HUDEP-2 (cell line): ENCODE measurements at regions not wholly inside any gene's neighbourhood (a gene's known extent, or its start where the extent isn't known, plus 50 kb on each side); places are given as distances from the start of the nearest gene placed in this dataset.

Experiments
- DNase-seq, 76 experiments: peaks; one replicate each; lab custom pipeline; 2025; ENCODE audit not compliant: unreplicated experiment in 76 of 76; lab: John Stamatoyannopoulos, UW

DNA sequence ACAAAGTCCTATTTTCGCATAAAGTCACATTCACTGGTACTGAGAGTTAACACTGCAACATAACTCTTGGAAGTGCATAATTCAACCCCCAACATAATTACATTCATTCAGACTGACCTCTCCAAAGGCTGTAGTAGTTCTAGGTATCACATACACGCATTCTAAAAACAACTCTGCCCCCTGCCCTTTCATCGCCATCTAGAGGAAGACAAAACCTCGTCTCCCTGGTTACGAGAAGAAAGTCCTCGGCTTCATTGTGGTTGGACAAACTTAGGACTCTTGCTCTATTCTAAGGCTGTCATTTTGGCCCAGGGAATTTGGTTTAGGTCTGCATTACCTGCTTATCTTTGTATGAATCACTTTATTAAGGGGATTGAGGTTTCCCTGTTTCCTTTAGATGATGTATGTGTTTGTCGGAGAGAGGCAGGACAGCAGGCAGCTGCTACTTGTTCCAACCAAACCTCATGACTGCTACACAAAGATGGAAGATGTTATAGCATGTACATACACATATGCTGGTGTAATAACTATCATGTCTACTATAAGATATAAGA lies 215.4 kb upstream of the NRXN1 start:
- no peak for DNase-seq

DNA sequence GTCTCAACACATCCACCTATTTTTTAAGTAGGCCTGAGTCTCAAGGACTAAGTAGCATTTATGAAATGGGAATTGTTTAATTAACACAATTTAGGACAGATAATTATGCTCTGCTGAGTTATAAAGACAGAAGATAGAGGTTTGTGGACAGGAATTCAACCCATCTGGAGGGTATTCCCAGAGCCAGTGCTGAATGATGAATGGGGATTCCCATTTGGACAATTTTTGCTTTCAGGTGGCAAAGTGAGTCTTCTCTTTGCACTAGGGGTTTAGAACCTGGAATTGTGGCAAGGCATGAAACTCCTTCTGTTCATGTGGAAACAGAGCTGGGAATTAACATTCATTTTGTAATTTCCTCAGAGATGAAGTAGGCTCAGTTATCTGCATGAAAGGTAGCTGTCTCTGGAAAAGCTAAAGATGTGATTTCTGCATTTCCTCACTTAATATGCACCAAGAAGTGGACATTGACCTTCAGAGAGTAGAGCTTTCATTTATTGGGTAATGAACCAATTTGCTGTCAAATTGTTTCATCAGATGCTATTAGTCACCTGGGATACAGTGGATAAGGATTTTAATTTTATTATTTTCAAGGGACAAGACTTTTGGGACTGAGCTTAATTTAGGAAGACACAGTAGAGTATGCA lies 212.1 kb upstream of the NRXN1 start:
- DNase-seq = no peak

DNA sequence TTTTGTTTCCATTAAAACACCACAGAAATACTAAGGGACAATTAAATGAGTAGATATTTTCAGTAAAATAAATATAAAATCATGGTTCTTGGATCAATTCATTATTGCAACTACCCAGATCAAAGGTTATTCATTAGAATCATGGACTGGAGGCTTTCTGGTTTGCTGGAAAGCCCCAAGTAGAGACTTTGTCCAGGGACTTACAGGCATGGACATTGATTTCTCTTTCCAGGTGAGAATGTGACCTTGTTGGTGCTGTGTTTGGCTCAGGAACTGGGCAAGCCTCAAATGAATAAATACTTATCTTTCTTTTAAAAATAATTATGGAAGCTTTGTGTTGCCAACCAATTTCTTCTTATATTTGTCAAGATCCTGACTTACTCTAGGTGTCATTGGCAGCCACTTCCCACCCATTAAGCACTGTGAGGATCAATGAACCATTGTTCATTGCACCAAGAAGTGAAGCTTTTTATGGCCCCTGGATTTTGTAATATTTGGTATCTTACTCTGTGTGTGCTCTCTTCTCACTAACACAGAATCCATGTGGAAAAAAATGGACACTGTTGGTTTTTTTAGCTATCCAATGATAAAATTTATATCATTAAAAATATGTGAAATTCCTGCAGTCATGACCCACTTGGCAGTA lies 205.8 kb upstream of the NRXN1 start:
- DNase-seq = no peak

DNA sequence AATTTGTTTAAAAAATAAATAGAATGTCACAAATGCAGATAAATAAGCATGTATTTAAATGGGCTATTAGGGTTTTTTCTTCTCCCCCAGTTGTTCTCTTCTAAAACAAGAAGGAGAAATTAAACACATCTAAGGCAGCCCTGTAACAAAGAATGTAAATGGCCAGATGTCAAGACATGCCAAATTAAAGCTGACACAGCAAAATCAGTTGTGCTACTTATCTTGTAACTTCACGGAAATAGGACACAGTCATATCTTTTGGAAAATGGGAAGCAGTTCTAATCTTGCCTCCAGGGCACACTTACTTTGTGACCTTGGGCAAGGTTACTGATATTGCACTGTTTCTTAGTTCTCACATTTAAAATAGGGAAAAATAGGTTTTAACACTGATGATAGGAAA lies 200.1 kb upstream of the NRXN1 start:
- DNase-seq = no peak

DNA sequence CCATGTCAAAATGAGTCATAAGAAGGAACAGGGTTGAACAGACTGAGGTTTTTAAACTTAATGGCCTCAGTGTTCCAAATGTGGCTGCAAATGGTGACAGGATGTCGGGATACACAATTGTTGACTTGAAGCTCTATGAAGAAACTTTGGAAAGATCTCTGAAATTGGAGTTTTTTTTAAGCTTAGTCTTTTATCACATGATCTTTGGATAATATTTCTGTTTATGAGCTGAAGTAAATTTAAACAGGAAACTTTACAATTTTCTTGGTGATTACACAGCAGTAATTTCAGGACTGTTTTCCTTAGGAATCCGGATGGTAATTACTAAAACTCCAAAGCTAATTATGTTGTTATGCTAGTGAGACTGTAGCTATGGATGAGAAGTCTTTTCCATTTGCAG lies 199.1 kb upstream of the NRXN1 start:
- DNase-seq = no peak

DNA sequence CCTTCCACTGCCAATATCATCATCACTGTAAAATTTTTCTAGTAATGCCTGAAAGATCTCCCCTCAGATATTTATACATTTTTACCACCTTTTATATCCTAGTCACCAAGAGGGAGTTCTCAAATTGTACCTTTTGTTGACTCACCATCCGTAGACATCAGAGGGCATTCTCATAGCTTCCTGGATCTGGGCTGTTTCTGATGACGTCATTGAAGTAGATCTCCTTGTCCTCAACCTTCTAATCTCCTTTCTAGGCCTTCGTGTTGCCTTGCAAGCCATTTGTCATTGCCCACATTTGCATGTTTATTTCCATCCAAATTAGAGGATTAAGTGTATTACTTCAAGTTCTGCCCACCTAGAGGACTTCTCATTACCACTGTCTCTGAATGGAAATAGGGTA lies 193.4 kb upstream of the NRXN1 start:
- DNase-seq = no peak

DNA sequence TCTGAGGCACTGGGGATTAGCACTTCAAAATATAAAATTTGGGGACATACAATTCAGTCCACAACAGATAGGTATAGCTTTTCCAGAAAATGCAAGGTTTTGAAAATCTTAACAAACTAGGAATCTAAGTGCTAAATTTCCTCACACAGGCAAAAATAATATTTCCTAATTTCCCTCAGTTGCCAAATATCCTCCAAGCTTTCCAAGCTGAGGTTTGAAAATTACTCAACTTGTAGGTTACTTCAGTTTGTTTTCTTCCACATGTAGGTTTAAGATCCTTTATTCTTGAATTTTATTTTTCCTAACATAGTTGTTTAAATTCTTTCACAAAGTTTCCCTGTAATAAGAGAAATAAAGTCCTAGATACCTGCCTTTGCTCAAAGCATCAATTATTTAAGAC lies 192.9 kb upstream of the NRXN1 start:
- no peak for DNase-seq

DNA sequence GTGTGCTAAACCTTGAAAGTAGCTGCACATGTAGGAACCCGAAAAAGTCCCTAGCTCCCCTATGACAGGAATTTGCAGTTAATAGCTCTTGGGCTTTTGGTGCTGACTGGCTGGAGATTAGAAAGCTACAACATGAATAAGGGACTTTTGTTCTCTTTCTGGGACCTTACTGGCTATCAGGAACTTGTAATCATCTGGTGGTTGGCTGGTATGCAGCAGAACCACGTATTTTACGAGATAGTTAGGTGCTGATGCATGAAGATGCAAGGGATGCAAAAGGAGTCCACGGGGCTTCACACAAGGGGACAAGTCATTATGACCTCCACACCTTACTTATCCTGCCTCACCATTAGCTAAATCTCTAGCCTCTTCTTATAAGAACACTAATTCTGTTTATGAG lies 190.2 kb upstream of the NRXN1 start:
- DNase-seq = no peak

DNA sequence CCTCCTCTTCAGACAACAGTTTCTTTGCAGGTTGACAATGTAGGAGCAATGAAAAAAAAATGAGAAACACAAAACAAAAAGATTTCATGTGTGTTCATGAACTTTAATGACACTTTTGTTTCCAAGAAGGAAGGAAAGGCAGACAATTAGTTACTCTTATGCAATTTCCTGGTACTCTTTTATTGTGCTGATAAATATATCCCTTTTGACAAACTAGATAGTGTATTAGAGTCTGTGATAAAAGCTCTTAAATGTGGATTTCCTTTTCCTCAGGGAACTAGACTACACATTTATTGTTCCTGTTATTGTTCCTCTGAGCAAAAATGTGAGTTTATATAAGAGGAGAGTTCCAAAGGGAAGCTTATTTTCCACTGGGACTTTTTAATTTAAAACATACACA lies 188.7 kb upstream of the NRXN1 start:
- no peak for DNase-seq

DNA sequence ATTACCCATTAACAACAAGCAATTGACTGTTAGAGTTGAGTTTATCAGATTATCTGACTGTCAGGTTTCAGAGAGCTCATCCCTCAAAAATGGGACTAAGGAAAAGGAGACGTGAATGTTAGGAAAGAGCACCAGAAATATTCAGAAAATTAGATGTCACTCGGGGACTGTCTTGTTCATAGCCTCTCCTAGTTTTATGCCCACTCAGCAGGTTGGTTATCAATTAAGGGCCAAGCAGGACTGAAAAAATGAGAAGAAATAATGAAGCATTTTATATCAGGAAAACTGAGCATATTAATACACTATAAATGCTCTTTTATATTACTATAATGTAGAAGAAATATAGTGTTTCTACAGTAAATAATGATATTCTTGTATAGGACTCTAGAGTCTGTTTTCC lies 188.1 kb upstream of the NRXN1 start:
- DNase-seq = no peak

DNA sequence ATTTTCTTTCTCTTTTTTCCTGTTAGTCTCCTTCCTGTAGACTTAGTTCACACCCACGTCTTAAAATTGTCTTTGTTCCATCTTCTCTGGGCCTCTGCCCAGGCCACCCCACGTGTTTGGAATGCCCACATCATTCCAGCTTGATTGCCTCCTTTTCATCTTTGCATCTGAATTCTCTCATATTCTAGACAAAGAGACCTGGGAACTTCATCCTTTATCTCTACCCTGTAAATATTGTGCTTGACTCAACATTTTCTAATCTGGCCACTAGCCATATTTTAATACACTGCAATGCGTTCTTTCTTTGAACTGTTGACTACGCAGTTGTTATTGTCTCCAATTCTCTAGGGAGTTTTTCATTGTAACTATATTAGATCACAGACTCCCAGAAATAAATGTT lies 187.5 kb upstream of the NRXN1 start:
- DNase-seq = no peak

DNA sequence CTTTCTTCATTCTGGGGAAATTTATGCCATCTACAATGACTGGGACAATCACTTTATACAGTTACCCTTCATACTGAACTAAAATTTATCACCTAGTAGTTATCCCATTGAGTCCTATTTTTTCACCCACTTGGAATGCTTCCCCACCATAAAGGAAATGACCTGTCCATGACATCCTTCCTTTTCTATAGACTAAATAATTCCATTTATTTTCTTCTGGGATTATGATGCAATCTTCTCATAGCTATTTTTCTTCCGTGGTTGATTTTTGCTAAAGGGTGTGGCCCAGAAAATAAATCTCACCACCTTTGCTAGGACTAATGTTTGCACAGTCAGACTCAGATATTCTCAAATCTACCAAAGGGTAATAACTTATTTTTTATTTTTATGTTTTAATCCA lies 186.1 kb upstream of the NRXN1 start:
- no peak for DNase-seq

DNA sequence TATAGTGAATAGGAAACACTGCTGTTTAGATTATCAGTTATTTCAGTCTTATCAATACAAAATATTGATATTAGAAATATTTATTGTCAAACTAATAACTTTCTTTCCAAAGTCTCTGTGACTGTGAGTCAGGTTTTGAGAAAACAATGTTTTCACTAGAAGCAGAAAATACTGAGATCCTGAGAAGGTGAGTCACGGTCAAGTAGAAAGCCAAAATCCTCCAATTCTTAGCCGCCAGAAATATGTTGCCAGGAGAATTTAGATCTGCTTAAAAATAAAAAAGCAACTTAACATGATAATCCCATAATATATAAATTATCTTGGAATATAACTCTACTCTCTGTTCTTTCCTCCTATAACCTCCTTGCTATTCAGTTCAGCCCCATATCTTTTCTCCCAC lies 181.9 kb upstream of the NRXN1 start:
- no peak for DNase-seq

DNA sequence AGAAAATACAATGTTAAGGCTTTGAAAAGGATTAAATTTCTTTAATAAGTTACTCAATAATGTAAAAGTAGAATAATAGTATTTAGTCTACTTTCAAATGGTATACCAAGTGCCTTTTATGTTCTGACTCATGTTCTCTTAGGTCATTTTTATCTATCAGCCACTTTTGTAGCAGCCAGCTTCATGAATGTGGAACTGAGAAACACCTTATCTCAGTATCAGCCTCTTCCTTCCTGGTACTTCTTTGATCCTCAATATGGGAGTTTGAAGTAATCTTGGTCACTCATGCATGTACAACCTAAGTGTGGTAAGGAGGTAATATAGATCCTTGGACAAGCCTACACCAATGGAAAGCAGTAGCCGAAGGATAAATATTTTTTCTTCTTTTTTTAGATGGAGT lies 180.4 kb upstream of the NRXN1 start:
- no peak for DNase-seq

DNA sequence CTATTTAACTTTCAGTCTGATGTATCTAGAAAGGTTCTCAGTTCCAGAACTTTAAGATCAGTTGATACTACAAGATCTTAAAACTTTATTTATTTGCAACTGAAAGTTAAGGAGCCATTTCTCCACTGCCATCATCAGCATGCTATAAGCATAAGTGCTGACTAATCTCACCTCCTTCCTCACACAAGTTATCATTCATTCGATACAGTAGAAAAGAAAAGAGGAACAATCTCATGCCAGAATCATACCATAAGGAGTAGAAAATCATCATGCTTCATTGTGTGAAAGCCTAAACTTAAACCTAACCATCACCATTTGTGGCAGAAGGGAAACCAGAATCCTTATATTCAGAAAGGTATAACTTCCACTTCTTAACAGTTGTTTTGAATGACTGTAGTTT lies 176.6 kb upstream of the NRXN1 start:
- DNase-seq = no peak

DNA sequence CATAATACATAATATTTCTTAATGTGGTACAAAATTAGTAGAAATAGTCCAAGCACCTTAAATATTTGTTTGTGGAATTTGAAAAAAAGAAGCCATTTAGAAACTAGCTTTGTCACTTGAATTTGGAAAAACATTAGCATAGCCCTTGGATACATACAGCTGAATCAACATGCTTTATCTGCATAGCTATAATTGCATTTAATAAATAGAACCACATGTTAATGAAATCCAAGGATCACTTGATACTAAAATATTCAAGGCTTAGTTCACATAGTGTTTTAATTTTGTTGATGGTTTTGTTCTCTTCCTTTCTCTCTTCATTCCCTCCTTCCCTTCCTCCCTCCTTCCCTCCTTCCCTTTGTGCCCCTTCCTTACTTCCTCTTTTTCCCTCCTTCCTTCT lies 169.4 kb upstream of the NRXN1 start:
- no peak for DNase-seq

DNA sequence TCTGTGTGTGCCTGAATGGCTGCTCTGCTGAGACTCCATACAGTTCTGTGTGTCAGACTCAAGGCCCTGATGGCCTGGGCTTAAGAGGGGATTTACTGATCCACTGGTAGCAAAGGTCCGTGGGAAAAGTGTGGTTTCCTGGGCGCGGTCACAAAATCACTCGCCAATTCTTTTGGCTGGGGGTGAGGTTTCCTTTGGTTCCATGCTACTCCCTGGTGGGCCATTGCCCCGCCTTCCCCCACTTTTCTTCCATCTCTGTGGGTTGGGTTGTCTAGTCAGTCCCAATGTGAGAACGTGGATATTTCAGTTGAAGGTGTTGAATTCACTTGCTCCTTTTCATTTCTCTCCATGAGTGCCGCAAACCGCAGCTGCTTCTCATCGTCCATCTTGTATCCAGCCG lies 162.7 kb upstream of the NRXN1 start:
- no peak for DNase-seq

DNA sequence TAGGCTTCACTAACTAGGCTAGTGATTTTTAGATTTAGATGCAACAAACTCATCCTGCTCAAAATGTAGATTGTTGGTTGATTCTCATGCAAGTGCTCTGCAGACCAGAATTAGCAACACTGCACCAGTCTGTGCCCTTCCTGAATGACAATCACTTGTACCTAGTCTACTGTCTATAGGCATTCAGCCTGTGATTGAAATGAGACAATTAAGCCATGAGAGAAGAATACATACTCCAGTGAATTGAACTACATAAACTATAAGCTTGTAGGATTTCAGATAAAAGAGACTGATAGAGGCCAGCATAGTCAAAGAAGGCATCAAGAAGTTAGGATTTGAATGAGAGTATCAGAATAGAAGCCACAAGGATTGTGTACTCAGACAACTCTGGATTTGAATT lies 138.3 kb upstream of the NRXN1 start:
- no peak for DNase-seq

DNA sequence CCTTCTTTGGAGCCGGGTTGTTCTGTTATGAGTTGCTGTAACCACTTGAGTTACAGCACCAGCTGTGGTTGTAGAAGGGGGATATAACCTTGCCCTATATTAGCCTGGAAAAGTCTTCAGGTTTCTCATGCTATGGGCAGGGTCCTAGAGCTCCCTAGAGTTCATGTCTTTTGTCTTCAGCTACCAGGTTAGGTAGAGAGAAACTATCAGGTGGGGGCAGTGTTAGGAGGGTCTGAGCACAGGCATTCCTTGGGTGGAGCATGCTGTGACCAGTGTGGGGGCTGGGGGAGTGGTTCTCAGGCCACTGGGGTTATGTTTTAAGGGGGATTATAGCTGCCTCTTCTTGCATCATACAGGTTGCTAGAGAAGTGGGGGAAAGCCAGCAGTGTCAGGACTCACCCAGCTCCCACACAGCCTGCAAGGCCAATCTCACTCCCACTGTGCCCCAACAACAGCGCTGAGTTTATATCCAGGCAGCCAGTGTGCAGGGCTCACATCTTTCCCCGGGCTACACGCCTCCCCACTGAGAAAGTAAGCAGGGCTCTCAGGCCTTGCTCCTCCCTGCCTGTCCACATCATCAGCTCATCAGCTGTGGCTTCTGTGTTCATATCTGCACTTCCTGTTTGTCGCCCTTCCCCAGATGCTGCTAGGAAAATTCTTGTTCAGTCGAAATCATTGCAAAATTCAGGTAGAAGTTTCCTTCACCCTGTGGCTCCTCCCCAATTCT lies 133.8 kb upstream of the NRXN1 start:
- no peak for DNase-seq

DNA sequence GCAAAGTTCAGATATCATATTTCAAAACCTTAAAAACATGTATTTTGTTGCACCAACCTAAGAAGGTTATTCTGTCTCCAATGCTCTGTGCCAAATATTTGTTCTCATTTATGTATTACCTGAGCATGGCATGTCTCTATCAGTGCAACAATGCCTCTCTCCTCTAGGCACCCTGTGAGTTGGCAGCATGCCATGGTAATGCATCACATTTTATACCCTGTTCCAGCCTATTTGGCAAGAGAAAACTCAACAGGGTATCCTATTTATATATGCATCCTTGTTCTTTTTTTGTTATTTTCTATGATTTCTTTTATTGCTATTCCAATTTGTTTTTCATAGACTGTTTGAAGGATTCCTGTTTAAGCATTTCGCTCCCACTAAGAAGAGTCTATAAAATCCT lies 126.3 kb upstream of the NRXN1 start:
- no peak for DNase-seq

DNA sequence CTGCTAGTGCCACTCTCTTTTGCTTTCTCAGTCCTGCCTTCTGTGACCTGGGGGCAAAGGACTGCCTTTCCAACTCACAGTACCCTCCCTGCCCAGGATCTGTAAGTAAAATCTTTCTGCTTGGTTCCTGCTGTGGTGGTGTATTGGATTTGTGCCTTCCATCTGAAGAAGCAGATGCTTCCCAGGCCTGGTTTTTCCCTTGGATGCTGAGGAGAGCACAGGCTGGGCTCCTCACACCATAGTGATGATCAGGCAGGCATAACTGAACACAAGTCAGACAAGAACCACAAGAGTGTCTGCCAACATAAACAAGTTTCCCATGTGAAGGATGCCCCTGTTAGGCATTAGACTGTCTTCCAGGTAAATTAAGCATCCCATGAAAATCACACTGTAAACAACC lies 121.3 kb upstream of the NRXN1 start:
- DNase-seq = no peak

DNA sequence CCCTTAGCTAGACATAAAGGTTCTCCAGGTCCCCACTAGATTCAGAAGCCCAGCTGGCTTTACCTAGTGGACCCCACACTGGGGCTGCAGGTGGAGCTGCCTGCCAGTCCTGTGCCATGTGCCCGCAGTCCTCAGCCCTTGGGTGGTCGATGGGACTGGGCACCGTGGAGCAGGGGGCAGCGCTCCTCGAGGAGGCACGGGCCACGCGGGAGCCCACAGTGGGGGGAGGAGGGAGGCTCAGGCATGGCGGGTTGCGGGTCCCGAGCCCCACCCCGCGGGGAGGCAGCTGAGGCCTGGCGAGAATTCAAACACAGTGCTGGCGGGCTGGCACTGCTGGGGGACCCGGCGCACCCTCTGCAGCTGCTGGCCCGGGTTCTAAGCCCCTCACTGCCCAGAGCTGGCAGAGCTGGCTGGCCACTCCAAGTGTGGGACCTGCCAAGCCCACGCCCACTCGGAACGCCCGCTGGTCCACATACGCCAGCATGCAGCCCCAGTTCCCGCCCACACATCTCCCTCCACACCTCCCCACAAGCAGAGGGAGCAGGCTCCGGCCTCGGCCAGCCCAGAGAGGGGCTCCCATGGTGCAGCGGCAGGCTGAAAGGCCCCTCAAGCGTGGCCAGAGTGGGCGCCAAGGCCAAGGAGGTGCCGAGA lies 119.7 kb upstream of the NRXN1 start:
- no peak for DNase-seq
